IMR-90 (cell line): ENCODE measurements at regions not wholly inside any gene's neighbourhood (a gene's known extent, or its start where the extent isn't known, plus 50 kb on each side); places are given as distances from the start of the nearest gene placed in this dataset.

Source experiments
- ATAC-seq: fragments of 200-7000 bp; cut with Tn5 transposase; 2 replicates; pipeline ENCODE4 v1.9.1; 2020; ENCODE audit warnings: low read depth, mild to moderate bottlenecking, moderate library complexity
- BruUV-seq: library from RNA; stranded (reverse); fragments of 400-500 nt; replicated peaks from 2 replicates; lab custom pipeline; 2021; lab: Mats Ljungman, UMichigan
- CTCF ChIA-PET: fragments of 300-600 bp; formaldehyde crosslinking; extraction: SDS; loops from one replicate; lab custom pipeline; 2021; ENCODE audit warnings: antibody characterized with exemption; lab: Yijun Ruan, JAX
- POLR2A ChIA-PET: fragments of 300-600 bp; sonication (Branson Sonifier 250); formaldehyde crosslinking; loops from one replicate; lab custom pipeline; 2022; ENCODE audit warnings: antibody characterized with exemption; ENCODE audit not compliant: unreplicated experiment; lab: Charles Lee
- DNase-seq: peaks from one replicate; pipeline ENCODE4 v3.0.0; 2013
- H2AFZ ChIP-seq: replicated peaks from 2 replicates; pipeline ENCODE3; 2013; ENCODE audit warnings: low read length, mild to moderate bottlenecking; ENCODE audit not compliant: poor library complexity
- H2AK5ac ChIP-seq: 2 replicates; pipeline ENCODE4 v1.6.1; 2013; ENCODE audit warnings: low read depth, low read length, inconsistent platforms
- H2AK9ac ChIP-seq: replicated peaks from 2 replicates; pipeline ENCODE3; 2013; ENCODE audit warnings: mild to moderate bottlenecking, low read depth, low read length, moderate library complexity; ENCODE audit not compliant: poor library complexity
- H2BK120ac ChIP-seq: 2 replicates; pipeline ENCODE4 v1.6.1; 2013; ENCODE audit warnings: low read depth, low read length, inconsistent platforms
- H2BK15ac ChIP-seq: 3 replicates; pipeline ENCODE4 v1.6.1; 2013; ENCODE audit warnings: low read depth, low read length, inconsistent platforms
- H2BK20ac ChIP-seq: 2 replicates; pipeline ENCODE4 v1.6.1; 2013; ENCODE audit warnings: low read depth, mild to moderate bottlenecking, inconsistent platforms, low read length, moderate library complexity
- H2BK5ac ChIP-seq: 2 replicates; pipeline ENCODE4 v1.6.1; 2013; ENCODE audit warnings: mild to moderate bottlenecking, low read depth, low read length, inconsistent platforms; ENCODE audit not compliant: poor library complexity, severe bottlenecking
- H3K14ac ChIP-seq: replicated peaks from 2 replicates; pipeline ENCODE4 v1.6.1; 2013; ENCODE audit warnings: low read depth, low read length, inconsistent platforms
- H3K18ac ChIP-seq: 2 replicates; pipeline ENCODE4 v1.6.1; 2013; ENCODE audit warnings: low read depth, low read length, control low read depth
- H3K23ac ChIP-seq: 2 replicates; pipeline ENCODE4 v1.6.1; 2013; ENCODE audit warnings: low read depth, low read length, inconsistent platforms
- H3K27ac ChIP-seq: 2 replicates; pipeline ENCODE4 v1.5.1; 2013; ENCODE audit warnings: mild to moderate bottlenecking, control low read depth, low read length; ENCODE audit not compliant: insufficient read depth
- H3K27me3 ChIP-seq: 2 replicates; pipeline ENCODE4 v1.6.1; 2013; ENCODE audit warnings: low read length; ENCODE audit not compliant: control insufficient read depth, insufficient read depth
- H3K36me3 ChIP-seq: 2 replicates; pipeline ENCODE4 v1.6.1; 2013; ENCODE audit warnings: low read length, mixed read lengths; ENCODE audit not compliant: control insufficient read depth, insufficient read depth
- H3K4ac ChIP-seq: 2 replicates; pipeline ENCODE4 v1.6.1; 2013; ENCODE audit warnings: low read depth, low read length, inconsistent platforms
- H3K4me1 ChIP-seq: 2 replicates; pipeline ENCODE4 v1.6.1; 2013; ENCODE audit warnings: low read length, mixed read lengths; ENCODE audit not compliant: control insufficient read depth, insufficient read depth
- H3K4me2 ChIP-seq: 2 replicates; pipeline ENCODE4 v1.6.1; 2013; ENCODE audit warnings: low read depth, mild to moderate bottlenecking, control low read depth, low read length, moderate library complexity
- H3K4me3 ChIP-seq: 2 replicates; pipeline ENCODE4 v1.5.1; 2013; ENCODE audit warnings: low read depth, mild to moderate bottlenecking, control low read depth, low read length, moderate library complexity; ENCODE audit not compliant: insufficient read depth
- H3K56ac ChIP-seq: 2 replicates; pipeline ENCODE4 v1.6.1; 2013; ENCODE audit warnings: low read length, inconsistent platforms; ENCODE audit not compliant: insufficient read depth; ENCODE audit errors: extremely low read depth
- H3K79me1 ChIP-seq, 2 experiments: 2 replicates each; pipeline ENCODE4 v1.6.1; 2013; ENCODE audit warnings: low read length in 2 of 2, inconsistent platforms in 1 of 2, low read depth in 1 of 2
- H3K9ac ChIP-seq: 2 replicates; pipeline ENCODE4 v1.6.1; 2013; ENCODE audit warnings: low read depth, low read length, control low read depth
- H3K9me1 ChIP-seq: 2 replicates; pipeline ENCODE4 v1.6.1; 2013; ENCODE audit warnings: low read length, inconsistent platforms; ENCODE audit not compliant: insufficient read depth
- H3K9me3 ChIP-seq: 2 replicates; pipeline ENCODE4 v1.6.1; 2013; ENCODE audit warnings: low read length; ENCODE audit not compliant: control insufficient read depth, insufficient read depth
- H4K20me1 ChIP-seq: 2 replicates; pipeline ENCODE4 v1.6.1; 2013; ENCODE audit warnings: low read length, inconsistent platforms; ENCODE audit not compliant: insufficient read depth
- H4K5ac ChIP-seq: 2 replicates; pipeline ENCODE4 v1.6.1; 2013; ENCODE audit warnings: mild to moderate bottlenecking, low read depth, low read length, control low read depth
- H4K8ac ChIP-seq, 2 experiments: 2 replicates each; pipeline ENCODE4 v1.6.1; 2013; ENCODE audit warnings: low read depth in 2 of 2, low read length in 2 of 2, control low read depth in 1 of 2, inconsistent platforms in 1 of 2
- H4K91ac ChIP-seq: 2 replicates; pipeline ENCODE4 v1.6.1; 2013; ENCODE audit warnings: low read depth, low read length, inconsistent platforms; ENCODE audit not compliant: insufficient read depth
- BHLHE40 ChIP-seq: fragments of 150-350 bp; IDR thresholded peaks from 2 replicates; pipeline ENCODE4 v1.6.1; 2016; ENCODE audit warnings: mild to moderate bottlenecking, low read depth, low read length
- CEBPB ChIP-seq: IDR thresholded peaks from 2 replicates; pipeline ENCODE4 v1.6.1; 2012; ENCODE audit warnings: low read depth, low read length, improper control_type of control experiment
- CHD1 ChIP-seq: IDR thresholded peaks from 2 replicates; pipeline ENCODE4 v1.6.1; 2012; ENCODE audit warnings: low read depth, low read length, improper control_type of control experiment
- CTCF ChIP-seq: conservative IDR thresholded peaks from 2 replicates; pipeline ENCODE4 v1.5.1; 2012; ENCODE audit warnings: mild to moderate bottlenecking, low read depth, low read length, improper control_type of control experiment
- ELK1 ChIP-seq: fragments of 150-350 bp; IDR thresholded peaks from 2 replicates; pipeline ENCODE4 v1.6.1; 2016; ENCODE audit warnings: low read depth, mild to moderate bottlenecking, low read length, moderate library complexity, borderline replicate concordance
- FOS ChIP-seq: fragments of 150-350 bp; IDR thresholded peaks from 2 replicates; pipeline ENCODE4 v1.6.1; 2016; ENCODE audit warnings: low read depth, low read length
- MAFK ChIP-seq: IDR thresholded peaks from 2 replicates; pipeline ENCODE4 v1.6.1; 2012; ENCODE audit warnings: low read depth, low read length, improper control_type of control experiment
- MAZ ChIP-seq: IDR thresholded peaks from 2 replicates; pipeline ENCODE4 v1.6.1; 2012; ENCODE audit warnings: low read depth, mild to moderate bottlenecking, low read length, improper control_type of control experiment, moderate library complexity, borderline replicate concordance
- MXI1 ChIP-seq: IDR thresholded peaks from 2 replicates; pipeline ENCODE4 v1.6.1; 2012; ENCODE audit warnings: low read depth, mild to moderate bottlenecking, low read length, moderate library complexity, borderline replicate concordance
- NFE2L2 ChIP-seq: fragments of 150-350 bp; IDR thresholded peaks from 2 replicates; pipeline ENCODE4 v1.6.1; 2016; ENCODE audit warnings: low read depth, mild to moderate bottlenecking, low read length
- POLR2A ChIP-seq: IDR thresholded peaks from 2 replicates; pipeline ENCODE4 v1.6.1; 2012; ENCODE audit warnings: mild to moderate bottlenecking, low read depth, low read length
- RAD21 ChIP-seq: IDR thresholded peaks from 2 replicates; pipeline ENCODE4 v1.6.1; 2012; ENCODE audit warnings: low read length, improper control_type of control experiment
- RFX5 ChIP-seq: IDR thresholded peaks from 2 replicates; pipeline ENCODE4 v1.8.0; 2012; ENCODE audit warnings: low read depth, mild to moderate bottlenecking, low read length, moderate library complexity
- SMC3 ChIP-seq: fragments of 150-350 bp; IDR thresholded peaks from 2 replicates; pipeline ENCODE4 v1.6.1; 2016; ENCODE audit warnings: low read depth, mild to moderate bottlenecking, antibody characterized with exemption, low read length, moderate library complexity
- USF2 ChIP-seq: fragments of 150-350 bp; IDR thresholded peaks from 2 replicates; pipeline ENCODE4 v1.6.1; 2017; ENCODE audit warnings: mild to moderate bottlenecking, antibody characterized with exemption, low read length, low read depth
- WGBS, 2 experiments: methylation state at CpG; one replicate each; pipeline versions ENCODE4 v1.1.5 to v1.1.7; 2013; ENCODE audit warnings: missing lambda C conversion rate in 2 of 2; ENCODE audit not compliant: insufficient read length in 1 of 2; ENCODE audit errors: extremely low coverage in 2 of 2; 5-methylcytosine and 5-hydroxymethylcytosine counted together
- dilution Hi-C: fragments of 300-500 bp; cut with HindIII; formaldehyde crosslinking; loops from one replicate; pipeline ENCODE4 v1.14.3; 2018; ENCODE audit warnings: low sequenced_read_pairs; ENCODE audit not compliant: unreplicated experiment
- in situ Hi-C: fragments of 300-500 bp; cut with MboI; formaldehyde crosslinking; loops from 3 replicates; pipeline ENCODE4 v1.14.3; 2019; ENCODE audit warnings: low sequenced_read_pairs, inconsistent platforms, mixed read lengths
- intact Hi-C: fragments of 100-400 bp; cut with micrococcal nuclease; formaldehyde crosslinking; loops from 2 replicates; pipeline ENCODE4 v1.10.0; 2022

- TF ChIP-seq RFX5 (no peak), RAD21 (no peak), USF2 (no peak), CHD1 (no peak), MAZ (no peak), CTCF (no peak), SMC3 (no peak), POLR2A (no peak), FOS (no peak), ELK1 (no peak), BHLHE40 (no peak), MAFK (no peak), MXI1 (no peak), CEBPB (no peak), NFE2L2 (no peak)
- Histone ChIP-seq H4K91ac (no peak overlapping the region), H2AK9ac (no peak overlapping the region), H2BK15ac (no peak overlapping the region), H3K4ac (no peak overlapping the region), H2AK5ac (no peak overlapping the region), H3K56ac (no peak overlapping the region), H4K5ac (no peak overlapping the region), H3K23ac (no peak overlapping the region), H3K36me3 (no peaks in the 10 kb centered on the region), H3K18ac (no peak overlapping the region), H4K8ac (no peak overlapping the region), H3K14ac (no peak overlapping the region), H3K79me1 (no peaks in the 10 kb centered on the region), H3K4me2 (no peak overlapping the region), H2BK120ac (no peak overlapping the region), H2AFZ (no peak overlapping the region), H3K27me3 (no peaks in the 10 kb centered on the region), H3K9ac (no peak overlapping the region), H2BK20ac (no peak overlapping the region), H3K4me3 (no peak overlapping the region), H3K4me1 (no peaks in the 10 kb centered on the region), H3K27ac (no peak overlapping the region), H3K9me1 (no peaks in the 10 kb centered on the region), H2BK5ac (no peak overlapping the region), H3K9me3 (no peaks in the 10 kb centered on the region), H4K20me1 (no peaks in the 10 kb centered on the region)
- dilution Hi-C loops, result no loop called here
- POLR2A ChIA-PET, result no interaction called here
- intact Hi-C loops, result no loop called here
- no TSS peak for BruUV-seq
- DNase-seq, result no peak
- in situ Hi-C loops, result no loop called here
- 50% methylated on average over 2 of the region's 3 CpGs; no CpG with 5 or more reads in 1 of the 2 experiments for whole genome bisulfite sequencing, 2 experiments
- no peak for ATAC-seq
- CTCF ChIA-PET, result no interaction called here
Measured at GRCh38 chr13:58985845-58986244, 1177.9 kb downstream of the DIAPH3 start.
